Panc1 (cell line): ENCODE measurements at regions not wholly inside any gene's neighbourhood (a gene's known extent, or its start where the extent isn't known, plus 50 kb on each side); places are given as distances from the start of the nearest gene placed in this dataset.

Source experiments
- ATAC-seq: fragments of 200-7000 bp; cut with Tn5 transposase; 2 replicates; pipeline ENCODE4 v1.9.1; 2020; ENCODE audit warnings: mild to moderate bottlenecking, moderate library complexity
- BruUV-seq: library from RNA; stranded (reverse); fragments of 400-500 nt; replicated peaks from 2 replicates; lab custom pipeline; 2021; lab: Mats Ljungman, UMichigan
- CTCF ChIA-PET: fragments of 300-600 bp; sonication (Branson Sonifier 250); formaldehyde crosslinking; loops from one replicate; lab custom pipeline; 2022; ENCODE audit warnings: antibody characterized with exemption; lab: Charles Lee
- POLR2A ChIA-PET: fragments of 300-600 bp; sonication (Branson Sonifier 250); formaldehyde crosslinking; loops from one replicate; lab custom pipeline; 2022; ENCODE audit warnings: antibody characterized with exemption; lab: Charles Lee
- DNase-seq: peaks from one replicate; pipeline ENCODE4 v3.0.0-alpha.2; 2010; ENCODE audit warnings: low read depth, low spot score
- H3K27ac ChIP-seq: 2 replicates; pipeline ENCODE4 v1.5.1; 2011; ENCODE audit warnings: mild to moderate bottlenecking, low read length, inconsistent platforms
- H3K27me3 ChIP-seq: fragments of 200-500 bp; sonication (Bioruptor generic); 2 replicates; pipeline ENCODE4 v1.6.0; 2014; ENCODE audit warnings: low read length, inconsistent platforms; ENCODE audit not compliant: control insufficient read depth, insufficient read depth
- H3K36me3 ChIP-seq: fragments of 200-500 bp; sonication (Bioruptor generic); 2 replicates; pipeline ENCODE4 v1.5.1; 2014; ENCODE audit warnings: inconsistent platforms, mild to moderate bottlenecking, low read length, moderate library complexity; ENCODE audit not compliant: control insufficient read depth, insufficient read depth
- H3K4me1 ChIP-seq: 2 replicates; pipeline ENCODE4 v1.5.1; 2011; ENCODE audit warnings: inconsistent platforms, mild to moderate bottlenecking, low read length, moderate library complexity; ENCODE audit not compliant: control insufficient read depth, insufficient read depth
- H3K4me3 ChIP-seq, 2 experiments: 2 replicates each; pipeline ENCODE4 v1.5.1; 2011 to 2012; ENCODE audit warnings: low read depth in 2 of 2, low read length in 2 of 2, mild to moderate bottlenecking in 2 of 2, inconsistent platforms in 1 of 2, moderate library complexity in 1 of 2
- H3K9me3 ChIP-seq: fragments of 200-500 bp; sonication (Bioruptor generic); 2 replicates; pipeline ENCODE4 v1.5.1; 2014; ENCODE audit warnings: low read depth, mild to moderate bottlenecking, inconsistent platforms, low read length, moderate library complexity; ENCODE audit not compliant: control insufficient read depth, insufficient read depth
- POLR2AphosphoS5 ChIP-seq: IDR thresholded peaks from 2 replicates; pipeline ENCODE4 v1.6.1; 2012; ENCODE audit warnings: mild to moderate bottlenecking, low read depth, low read length, moderate library complexity
- SIN3A ChIP-seq: IDR thresholded peaks from 2 replicates; pipeline ENCODE4 v1.6.1; 2012; ENCODE audit warnings: low read depth, mild to moderate bottlenecking, low read length, moderate library complexity, borderline replicate concordance; ENCODE audit not compliant: insufficient read depth
- TCF7L2 ChIP-seq: IDR thresholded peaks from 2 replicates; pipeline ENCODE4 v1.6.1; 2011; ENCODE audit warnings: mild to moderate bottlenecking, low read depth, low read length, inconsistent platforms
- in situ Hi-C: cut with HindIII; loops from 2 replicates; pipeline ENCODE4 v1.10.0; 2016; ENCODE audit warnings: low sequenced_read_pairs, low pct_unique_long_range_greater_than_20kb
- intact Hi-C: fragments of 100-400 bp; cut with micrococcal nuclease; formaldehyde crosslinking; loops from one replicate; pipeline ENCODE4 v1.10.0; 2022; ENCODE audit not compliant: unreplicated experiment
- TF ChIP-seq, protein P1 (sequence below): fragments of 450-650 bp; IDR thresholded peaks from 2 replicates; pipeline ENCODE4 v1.5.1; 2017; ENCODE audit warnings: mild to moderate bottlenecking
- TF ChIP-seq, protein P2 (sequence below), 2 experiments: IDR thresholded peaks; 2 replicates each; pipeline ENCODE4 v1.6.1; 2011 to 2012; ENCODE audit warnings: low read depth in 2 of 2, control low read depth in 1 of 2, low read length in 1 of 2, mild to moderate bottlenecking in 1 of 2, moderate library complexity in 1 of 2; ENCODE audit not compliant: insufficient read depth in 1 of 2

DNA sequence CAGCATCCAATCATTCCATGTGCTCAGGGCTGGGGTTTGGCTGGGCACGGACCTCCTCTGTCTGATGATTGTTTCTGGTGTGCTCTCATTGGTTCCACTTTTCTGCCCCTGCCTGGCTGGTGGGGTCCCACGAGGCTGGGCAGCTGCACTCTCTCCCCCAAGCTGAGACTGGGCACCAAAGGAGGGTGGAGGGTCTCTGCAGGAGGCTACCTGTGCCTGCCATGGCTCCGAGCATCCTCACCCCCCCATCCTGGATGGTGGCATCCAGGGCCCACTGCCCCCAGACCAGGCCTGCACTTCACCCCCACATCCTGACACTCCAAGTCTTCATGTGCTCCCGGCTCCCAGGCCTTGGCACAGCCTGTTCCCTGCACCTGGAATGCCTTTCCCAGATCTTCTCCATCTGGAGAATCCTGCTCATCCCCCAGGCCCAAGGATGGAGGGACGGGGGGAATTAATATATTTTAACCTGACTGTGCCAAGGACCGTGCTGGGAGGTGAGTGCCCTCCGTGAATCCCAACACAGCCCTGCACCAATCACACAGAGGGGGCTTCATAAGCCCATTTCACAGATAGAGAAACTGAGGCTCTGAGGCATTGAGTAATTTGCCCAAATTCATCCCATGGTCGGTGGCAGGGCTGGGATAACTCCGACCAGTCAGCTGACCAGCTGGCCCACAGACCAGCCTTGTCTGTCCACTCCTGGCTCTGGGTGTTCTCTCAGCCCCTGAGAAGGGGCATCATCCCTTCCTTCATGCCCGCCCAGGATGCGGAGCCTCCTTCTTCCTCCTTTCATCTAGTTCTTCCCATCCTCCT, 403.4 kb downstream of the MATN1 start:
- Histone ChIP-seq H3K36me3 (no peaks in the 10 kb centered on the region), H3K4me3 (no peak overlapping the region), H3K9me3 (no peaks in the 10 kb centered on the region), H3K4me1 (no peaks in the 10 kb centered on the region), H3K27ac (no peak overlapping the region), H3K27me3 (peaks cover 5% of the 10 kb centered on the region)
- POLR2A ChIA-PET, result no interaction called here
- DNase-seq, result no peak
- CTCF ChIA-PET, result interaction anchor here (0.7 kb wide), 1 partner anchor 51 kb away, joined by 3 read pairs; no protein-coding TSS in a partner anchor
- in situ Hi-C loops (no loop called here), intact Hi-C loops (no loop called here)
- no peak for ATAC-seq
- no peak for TF ChIP-seq SIN3A
- TF ChIP-seq, protein P1, sequence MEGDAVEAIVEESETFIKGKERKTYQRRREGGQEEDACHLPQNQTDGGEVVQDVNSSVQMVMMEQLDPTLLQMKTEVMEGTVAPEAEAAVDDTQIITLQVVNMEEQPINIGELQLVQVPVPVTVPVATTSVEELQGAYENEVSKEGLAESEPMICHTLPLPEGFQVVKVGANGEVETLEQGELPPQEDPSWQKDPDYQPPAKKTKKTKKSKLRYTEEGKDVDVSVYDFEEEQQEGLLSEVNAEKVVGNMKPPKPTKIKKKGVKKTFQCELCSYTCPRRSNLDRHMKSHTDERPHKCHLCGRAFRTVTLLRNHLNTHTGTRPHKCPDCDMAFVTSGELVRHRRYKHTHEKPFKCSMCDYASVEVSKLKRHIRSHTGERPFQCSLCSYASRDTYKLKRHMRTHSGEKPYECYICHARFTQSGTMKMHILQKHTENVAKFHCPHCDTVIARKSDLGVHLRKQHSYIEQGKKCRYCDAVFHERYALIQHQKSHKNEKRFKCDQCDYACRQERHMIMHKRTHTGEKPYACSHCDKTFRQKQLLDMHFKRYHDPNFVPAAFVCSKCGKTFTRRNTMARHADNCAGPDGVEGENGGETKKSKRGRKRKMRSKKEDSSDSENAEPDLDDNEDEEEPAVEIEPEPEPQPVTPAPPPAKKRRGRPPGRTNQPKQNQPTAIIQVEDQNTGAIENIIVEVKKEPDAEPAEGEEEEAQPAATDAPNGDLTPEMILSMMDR, result no peak
- TF ChIP-seq TCF7L2, result no peak
- TF ChIP-seq, protein P2, sequence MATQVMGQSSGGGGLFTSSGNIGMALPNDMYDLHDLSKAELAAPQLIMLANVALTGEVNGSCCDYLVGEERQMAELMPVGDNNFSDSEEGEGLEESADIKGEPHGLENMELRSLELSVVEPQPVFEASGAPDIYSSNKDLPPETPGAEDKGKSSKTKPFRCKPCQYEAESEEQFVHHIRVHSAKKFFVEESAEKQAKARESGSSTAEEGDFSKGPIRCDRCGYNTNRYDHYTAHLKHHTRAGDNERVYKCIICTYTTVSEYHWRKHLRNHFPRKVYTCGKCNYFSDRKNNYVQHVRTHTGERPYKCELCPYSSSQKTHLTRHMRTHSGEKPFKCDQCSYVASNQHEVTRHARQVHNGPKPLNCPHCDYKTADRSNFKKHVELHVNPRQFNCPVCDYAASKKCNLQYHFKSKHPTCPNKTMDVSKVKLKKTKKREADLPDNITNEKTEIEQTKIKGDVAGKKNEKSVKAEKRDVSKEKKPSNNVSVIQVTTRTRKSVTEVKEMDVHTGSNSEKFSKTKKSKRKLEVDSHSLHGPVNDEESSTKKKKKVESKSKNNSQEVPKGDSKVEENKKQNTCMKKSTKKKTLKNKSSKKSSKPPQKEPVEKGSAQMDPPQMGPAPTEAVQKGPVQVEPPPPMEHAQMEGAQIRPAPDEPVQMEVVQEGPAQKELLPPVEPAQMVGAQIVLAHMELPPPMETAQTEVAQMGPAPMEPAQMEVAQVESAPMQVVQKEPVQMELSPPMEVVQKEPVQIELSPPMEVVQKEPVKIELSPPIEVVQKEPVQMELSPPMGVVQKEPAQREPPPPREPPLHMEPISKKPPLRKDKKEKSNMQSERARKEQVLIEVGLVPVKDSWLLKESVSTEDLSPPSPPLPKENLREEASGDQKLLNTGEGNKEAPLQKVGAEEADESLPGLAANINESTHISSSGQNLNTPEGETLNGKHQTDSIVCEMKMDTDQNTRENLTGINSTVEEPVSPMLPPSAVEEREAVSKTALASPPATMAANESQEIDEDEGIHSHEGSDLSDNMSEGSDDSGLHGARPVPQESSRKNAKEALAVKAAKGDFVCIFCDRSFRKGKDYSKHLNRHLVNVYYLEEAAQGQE (IDR thresholded peaks at IDR 0.05; ENCODE audit: insufficient read depth in 1 of 2, low read depth in 2 of 2, low read length in 1 of 2), result no peak
- TF ChIP-seq POLR2AphosphoS5, result no peak
- BruUV-seq, result no TSS peak

DNA sequence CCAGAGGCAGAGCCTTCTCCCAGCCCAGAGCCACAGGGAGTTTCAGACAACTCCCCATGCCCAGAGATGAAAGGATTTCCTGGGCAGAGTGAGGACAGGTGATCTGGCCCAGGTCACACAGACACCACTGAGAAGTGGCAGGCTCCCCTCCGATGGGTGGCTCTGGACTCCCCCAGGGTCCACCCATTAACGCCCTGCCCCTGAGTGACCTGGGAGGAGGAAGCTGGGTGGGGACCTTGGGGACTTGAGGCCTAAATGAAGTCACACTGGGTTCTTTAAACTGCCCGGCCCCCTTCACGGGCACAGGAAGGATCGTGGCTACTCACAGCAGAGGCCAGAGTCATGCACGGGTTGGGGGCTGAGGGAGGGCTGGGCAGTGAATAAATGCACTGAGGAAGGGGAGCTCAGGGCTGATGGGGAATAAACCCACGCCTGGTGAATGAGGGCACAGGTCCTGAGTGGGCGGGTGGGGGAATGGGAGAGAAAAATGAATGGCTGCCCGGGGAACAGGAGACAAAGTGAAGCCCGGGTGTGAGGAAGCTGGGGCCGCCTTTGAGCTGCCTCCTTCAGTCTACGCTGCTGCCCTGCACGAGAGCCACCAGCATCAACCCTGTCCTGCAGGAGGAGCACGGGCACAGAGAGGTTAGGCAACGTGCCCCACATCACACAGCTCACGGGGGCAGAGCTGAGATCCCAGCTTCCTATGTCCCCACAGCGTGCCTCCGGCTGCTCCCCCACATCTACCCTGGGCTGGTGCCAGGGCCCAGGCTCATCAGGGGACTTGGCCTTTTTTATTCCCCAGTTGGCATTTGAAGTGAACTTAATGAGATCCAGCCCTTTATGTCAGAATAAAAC, 404.3 kb downstream of the MATN1 start:
- Histone ChIP-seq H3K27me3 (peaks cover 5% of the 10 kb centered on the region), H3K4me3 (no peak overlapping the region), H3K4me1 (no peaks in the 10 kb centered on the region), H3K36me3 (no peaks in the 10 kb centered on the region), H3K9me3 (no peaks in the 10 kb centered on the region), H3K27ac (no peak overlapping the region)
- intact Hi-C loops, result no loop called here
- in situ Hi-C loops, result no loop called here
- TF ChIP-seq SIN3A, result no peak
- TF ChIP-seq TCF7L2, result no peak
- TF ChIP-seq, protein P2 (IDR thresholded peaks at IDR 0.05; ENCODE audit: insufficient read depth in 1 of 2, low read depth in 2 of 2, low read length in 1 of 2), result no peak
- TF ChIP-seq POLR2AphosphoS5, result no peak
- TF ChIP-seq, protein P1, result no peak
- ChIA-PET POLR2A (no interaction called here), CTCF (no interaction called here)
- ATAC-seq, result no peak
- no peak for DNase-seq
- no TSS peak for BruUV-seq
